DND-41 (cell line): ENCODE measurements at regions not wholly inside any gene's neighbourhood (a gene's known extent, or its start where the extent isn't known, plus 50 kb on each side); places are given as distances from the start of the nearest gene placed in this dataset.

Experiments
- EZH2 ChIP-seq: IDR thresholded peaks from 3 replicates; pipeline ENCODE4 v1.6.1; 2012; ENCODE audit warnings: borderline replicate concordance, low read depth, mild to moderate bottlenecking, moderate library complexity, low read length, inconsistent platforms; ENCODE audit not compliant: severe bottlenecking
- TF ChIP-seq, protein P1 (sequence below): IDR thresholded peaks from 2 replicates; pipeline ENCODE4 v1.5.1; 2012; ENCODE audit warnings: borderline replicate concordance, low read length, moderate library complexity, mild to moderate bottlenecking; ENCODE audit not compliant: poor library complexity, severe bottlenecking; ENCODE audit errors: extremely low read depth

DNA sequence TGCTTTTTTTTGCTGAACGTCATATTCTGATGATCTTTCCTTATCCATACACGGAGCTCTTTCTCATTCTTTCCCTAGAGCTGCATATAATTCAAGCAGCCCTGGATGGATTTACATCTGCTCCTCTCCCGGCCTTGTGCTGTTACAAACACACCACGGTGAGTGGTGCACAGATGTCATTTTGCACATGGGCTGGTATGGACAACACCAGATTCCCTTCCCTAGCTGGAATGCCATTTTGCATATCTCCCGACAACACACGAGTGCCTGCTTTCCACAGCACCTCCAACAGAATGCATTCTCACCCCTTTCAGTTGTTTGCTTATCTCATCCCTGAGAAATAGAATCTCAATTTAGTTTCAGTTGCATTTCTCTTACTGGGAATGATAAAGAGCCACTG is 69.5 kb upstream of the AFDN start:
- TF ChIP-seq, protein P1, sequence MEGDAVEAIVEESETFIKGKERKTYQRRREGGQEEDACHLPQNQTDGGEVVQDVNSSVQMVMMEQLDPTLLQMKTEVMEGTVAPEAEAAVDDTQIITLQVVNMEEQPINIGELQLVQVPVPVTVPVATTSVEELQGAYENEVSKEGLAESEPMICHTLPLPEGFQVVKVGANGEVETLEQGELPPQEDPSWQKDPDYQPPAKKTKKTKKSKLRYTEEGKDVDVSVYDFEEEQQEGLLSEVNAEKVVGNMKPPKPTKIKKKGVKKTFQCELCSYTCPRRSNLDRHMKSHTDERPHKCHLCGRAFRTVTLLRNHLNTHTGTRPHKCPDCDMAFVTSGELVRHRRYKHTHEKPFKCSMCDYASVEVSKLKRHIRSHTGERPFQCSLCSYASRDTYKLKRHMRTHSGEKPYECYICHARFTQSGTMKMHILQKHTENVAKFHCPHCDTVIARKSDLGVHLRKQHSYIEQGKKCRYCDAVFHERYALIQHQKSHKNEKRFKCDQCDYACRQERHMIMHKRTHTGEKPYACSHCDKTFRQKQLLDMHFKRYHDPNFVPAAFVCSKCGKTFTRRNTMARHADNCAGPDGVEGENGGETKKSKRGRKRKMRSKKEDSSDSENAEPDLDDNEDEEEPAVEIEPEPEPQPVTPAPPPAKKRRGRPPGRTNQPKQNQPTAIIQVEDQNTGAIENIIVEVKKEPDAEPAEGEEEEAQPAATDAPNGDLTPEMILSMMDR, result no peak
- no peak for TF ChIP-seq EZH2
